ENCODE measurements at regions not wholly inside any gene's neighbourhood (a gene's known extent, or its start where the extent isn't known, plus 50 kb on each side); places are given as distances from the start of the nearest gene placed in this dataset.

DNA sequence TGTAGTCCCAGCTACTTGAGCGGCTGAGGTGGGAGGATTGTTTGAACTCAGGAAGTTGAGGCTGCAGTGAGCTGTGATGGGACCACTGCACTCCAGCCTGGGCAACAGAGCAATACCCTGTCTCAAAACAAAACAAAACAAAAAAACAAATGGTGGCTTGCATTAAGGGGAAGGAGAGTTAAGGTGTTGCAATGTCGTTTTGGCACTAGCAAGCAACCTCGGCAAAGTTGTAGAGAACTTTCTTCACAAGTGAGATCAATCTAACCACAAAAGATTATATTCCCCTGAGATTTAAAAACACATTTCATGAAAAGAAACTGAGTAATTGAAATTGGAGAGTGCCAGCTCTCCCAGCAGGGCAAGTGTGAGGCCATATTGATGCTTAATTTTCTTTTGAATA is 153.7 kb downstream of the KLF5 start:
- Histone ChIP-seq H3K4me1 (ENCODE audit: insufficient read depth, insufficient read length) (no peaks in the 10 kb centered on the region), H3K27me3 (ENCODE audit: insufficient read depth, insufficient read length) (no peaks in the 10 kb centered on the region), H3K9ac (ENCODE audit: insufficient read length, low read depth) (no peak overlapping the region), H3K9me3 (ENCODE audit: insufficient read depth, low read length) (no peaks in the 10 kb centered on the region), H3K36me3 (ENCODE audit: insufficient read depth, insufficient read length, low read length) (no peaks in the 10 kb centered on the region), H3K4me3 (ENCODE audit: insufficient read length, low read depth) (no peak overlapping the region)
- no peak for DNase-seq (ENCODE audit: low read depth, low spot score)
- no peak for TF ChIP-seq SUZ12 (IDR thresholded peaks at IDR 0.05; ENCODE audit: extremely low read depth, insufficient read depth, insufficient read length)
- no peak for TF ChIP-seq YY1 (IDR thresholded peaks at IDR 0.05; ENCODE audit: insufficient read depth, insufficient read length)
- TF ChIP-seq ZNF274 (IDR thresholded peaks at IDR 0.05; ENCODE audit: low read depth, low read length) = no peak

DNA sequence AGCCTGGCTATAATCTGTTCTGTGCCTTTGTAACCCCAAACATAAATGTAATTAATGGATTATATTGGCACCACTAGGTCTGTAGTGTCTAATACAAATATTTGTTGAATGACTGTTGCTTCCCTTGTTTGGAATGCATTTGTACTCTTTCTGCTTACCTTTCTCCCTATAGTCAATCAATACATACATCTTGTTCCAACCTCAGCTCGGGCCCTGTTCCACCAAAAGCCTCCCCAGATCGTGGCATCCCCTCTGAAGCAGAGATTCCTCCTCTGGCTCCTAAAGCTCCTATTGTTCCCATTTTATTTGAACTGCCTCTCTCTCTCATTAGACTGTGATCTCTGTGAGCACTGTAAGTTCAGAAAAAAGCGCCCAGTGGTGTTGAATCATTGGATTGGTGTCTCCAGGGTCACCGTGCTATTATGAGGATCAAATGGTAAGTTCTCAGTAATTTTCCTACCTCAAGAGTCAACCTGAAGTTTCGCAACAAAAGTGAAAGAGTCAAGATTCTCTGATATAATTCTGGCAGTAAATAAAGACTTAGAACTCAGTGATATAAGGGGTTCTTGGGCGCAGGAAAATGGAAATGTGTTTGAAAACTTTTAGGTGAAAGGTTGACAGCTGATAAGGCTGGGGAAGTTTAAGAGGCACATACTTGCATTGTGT is 151.5 kb downstream of the KLF5 start:
- Histone ChIP-seq H3K27me3 (ENCODE audit: insufficient read depth, insufficient read length) (no peaks in the 10 kb centered on the region), H3K9ac (ENCODE audit: insufficient read length, low read depth) (no peak overlapping the region), H3K36me3 (ENCODE audit: insufficient read depth, insufficient read length, low read length) (no peaks in the 10 kb centered on the region), H3K4me1 (ENCODE audit: insufficient read depth, insufficient read length) (no peaks in the 10 kb centered on the region), H3K9me3 (ENCODE audit: insufficient read depth, low read length) (no peaks in the 10 kb centered on the region), H3K4me3 (ENCODE audit: insufficient read length, low read depth) (no peak overlapping the region)
- no peak for DNase-seq (ENCODE audit: low read depth, low spot score)
- TF ChIP-seq YY1 (IDR thresholded peaks at IDR 0.05; ENCODE audit: insufficient read depth, insufficient read length) (no peak), SUZ12 (IDR thresholded peaks at IDR 0.05; ENCODE audit: extremely low read depth, insufficient read depth, insufficient read length) (no peak), ZNF274 (IDR thresholded peaks at IDR 0.05; ENCODE audit: low read depth, low read length) (no peak)

DNA sequence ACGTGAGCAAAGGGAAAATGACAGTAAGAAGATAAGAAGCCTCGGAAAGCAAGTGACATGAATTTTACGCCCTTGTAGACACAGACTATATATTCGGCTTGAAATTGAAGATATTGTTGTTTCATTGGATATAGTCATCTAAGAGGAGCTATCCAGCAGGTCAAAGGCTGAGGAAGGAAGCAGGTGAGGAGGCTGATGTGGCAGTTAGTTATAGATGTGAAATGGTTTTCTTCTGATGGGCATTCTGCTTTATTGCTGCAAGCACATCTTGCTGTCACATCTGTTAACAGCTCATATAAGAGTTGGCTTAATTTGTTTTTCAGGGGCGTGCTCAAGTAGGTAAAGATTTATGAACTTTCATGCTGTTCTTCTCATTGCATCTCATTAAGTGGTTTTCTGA is 146.1 kb downstream of the KLF5 start:
- no peak for DNase-seq (ENCODE audit: low read depth, low spot score)
- no peaks in the 10 kb centered on the region for H3K27me3 ChIP-seq (ENCODE audit: insufficient read depth, insufficient read length)
- no peaks in the 10 kb centered on the region for H3K4me1 ChIP-seq (ENCODE audit: insufficient read depth, insufficient read length)
- TF ChIP-seq YY1 (IDR thresholded peaks at IDR 0.05; ENCODE audit: insufficient read depth, insufficient read length) (no peak), SUZ12 (IDR thresholded peaks at IDR 0.05; ENCODE audit: extremely low read depth, insufficient read depth, insufficient read length) (no peak), ZNF274 (IDR thresholded peaks at IDR 0.05; ENCODE audit: low read depth, low read length) (no peak)
- H3K9ac ChIP-seq (ENCODE audit: insufficient read length, low read depth) = no peak overlapping the region
- no peak overlapping the region for H3K4me3 ChIP-seq (ENCODE audit: insufficient read length, low read depth)
- no peaks in the 10 kb centered on the region for H3K36me3 ChIP-seq (ENCODE audit: insufficient read depth, insufficient read length, low read length)
- H3K9me3 ChIP-seq (ENCODE audit: insufficient read depth, low read length) = no peaks in the 10 kb centered on the region

DNA sequence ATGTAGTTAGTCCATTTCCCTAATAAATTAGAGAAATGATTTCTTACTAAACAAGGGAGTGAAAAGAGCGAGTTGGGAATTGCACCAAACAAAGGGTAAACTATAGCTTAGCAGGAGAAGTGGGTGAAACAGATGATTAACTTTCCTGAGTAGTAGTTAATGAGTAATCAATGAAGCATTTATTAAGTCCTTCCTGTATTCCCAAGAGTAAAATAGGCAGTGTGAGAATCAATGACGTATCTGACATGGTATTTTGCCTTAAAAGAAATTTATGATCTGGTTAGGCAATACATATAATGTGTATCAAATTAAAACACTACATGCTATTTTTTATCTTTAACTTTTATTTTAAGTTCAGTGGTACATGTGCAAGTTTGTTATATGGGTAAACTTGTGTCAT is 142.8 kb downstream of the KLF5 start:
- Histone ChIP-seq H3K4me1 (ENCODE audit: insufficient read depth, insufficient read length) (no peaks in the 10 kb centered on the region), H3K4me3 (ENCODE audit: insufficient read length, low read depth) (no peak overlapping the region), H3K36me3 (ENCODE audit: insufficient read depth, insufficient read length, low read length) (no peaks in the 10 kb centered on the region), H3K9ac (ENCODE audit: insufficient read length, low read depth) (no peak overlapping the region), H3K27me3 (ENCODE audit: insufficient read depth, insufficient read length) (no peaks in the 10 kb centered on the region), H3K9me3 (ENCODE audit: insufficient read depth, low read length) (no peaks in the 10 kb centered on the region)
- DNase-seq (ENCODE audit: low read depth, low spot score) = no peak
- no peak for TF ChIP-seq SUZ12 (IDR thresholded peaks at IDR 0.05; ENCODE audit: extremely low read depth, insufficient read depth, insufficient read length)
- no peak for TF ChIP-seq ZNF274 (IDR thresholded peaks at IDR 0.05; ENCODE audit: low read depth, low read length)
- TF ChIP-seq YY1 (IDR thresholded peaks at IDR 0.05; ENCODE audit: insufficient read depth, insufficient read length) = no peak

DNA sequence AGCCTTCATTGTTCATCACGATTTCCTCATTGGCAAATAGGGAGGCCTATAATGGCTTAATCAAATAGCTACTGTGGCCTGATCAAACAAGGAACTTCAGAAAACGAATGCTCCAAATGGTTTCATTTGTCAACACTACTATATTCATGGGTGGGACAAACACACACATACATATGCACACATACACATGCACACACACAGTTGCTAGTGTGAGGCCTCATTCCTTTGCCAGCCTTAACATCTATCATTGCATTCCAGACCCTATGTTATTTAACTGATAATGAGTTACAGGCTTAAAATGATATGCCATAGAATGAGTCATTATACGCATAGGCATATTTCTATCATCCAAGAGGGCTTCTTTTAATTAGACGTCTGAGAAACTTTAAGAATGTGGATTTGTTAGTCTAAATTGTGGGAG is 140.2 kb downstream of the KLF5 start:
- H3K9me3 ChIP-seq (ENCODE audit: insufficient read depth, low read length) = no peaks in the 10 kb centered on the region
- DNase-seq (ENCODE audit: low read depth, low spot score) = no peak
- H3K4me1 ChIP-seq (ENCODE audit: insufficient read depth, insufficient read length) = no peaks in the 10 kb centered on the region
- no peaks in the 10 kb centered on the region for H3K36me3 ChIP-seq (ENCODE audit: insufficient read depth, insufficient read length, low read length)
- no peak overlapping the region for H3K9ac ChIP-seq (ENCODE audit: insufficient read length, low read depth)
- TF ChIP-seq YY1 (IDR thresholded peaks at IDR 0.05; ENCODE audit: insufficient read depth, insufficient read length) (no peak), SUZ12 (IDR thresholded peaks at IDR 0.05; ENCODE audit: extremely low read depth, insufficient read depth, insufficient read length) (no peak)
- no peaks in the 10 kb centered on the region for H3K27me3 ChIP-seq (ENCODE audit: insufficient read depth, insufficient read length)
- no peak overlapping the region for H3K4me3 ChIP-seq (ENCODE audit: insufficient read length, low read depth)

DNA sequence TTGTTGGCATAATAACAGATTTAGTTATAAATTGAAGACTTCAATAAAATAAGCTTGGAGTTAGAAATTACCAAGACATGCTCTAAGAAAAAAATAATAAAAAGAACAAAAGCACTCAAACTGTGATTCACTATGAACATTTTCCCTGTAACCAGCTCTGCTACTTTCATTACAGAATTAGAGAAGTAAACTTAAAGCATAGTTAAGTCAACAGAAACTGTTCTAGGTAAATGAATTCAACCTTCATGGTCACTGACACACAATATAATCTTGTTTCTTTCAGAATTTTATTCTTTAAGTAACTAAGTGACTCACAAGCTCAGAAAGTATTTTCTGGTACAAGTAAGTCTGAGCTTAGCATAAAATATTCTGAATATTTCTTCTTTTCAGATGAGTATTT is 136.3 kb downstream of the KLF5 start:
- TF ChIP-seq ZNF274 (IDR thresholded peaks at IDR 0.05; ENCODE audit: low read depth, low read length) = no peak
- TF ChIP-seq SUZ12 (IDR thresholded peaks at IDR 0.05; ENCODE audit: extremely low read depth, insufficient read depth, insufficient read length) = no peak
- no peak for TF ChIP-seq YY1 (IDR thresholded peaks at IDR 0.05; ENCODE audit: insufficient read depth, insufficient read length)
- H3K36me3 ChIP-seq (ENCODE audit: insufficient read depth, insufficient read length, low read length) = no peaks in the 10 kb centered on the region
- no peak overlapping the region for H3K4me3 ChIP-seq (ENCODE audit: insufficient read length, low read depth)
- no peak for DNase-seq (ENCODE audit: low read depth, low spot score)
- H3K9ac ChIP-seq (ENCODE audit: insufficient read length, low read depth) = no peak overlapping the region
- H3K9me3 ChIP-seq (ENCODE audit: insufficient read depth, low read length) = no peaks in the 10 kb centered on the region
- no peaks in the 10 kb centered on the region for H3K4me1 ChIP-seq (ENCODE audit: insufficient read depth, insufficient read length)
- no peaks in the 10 kb centered on the region for H3K27me3 ChIP-seq (ENCODE audit: insufficient read depth, insufficient read length)

DNA sequence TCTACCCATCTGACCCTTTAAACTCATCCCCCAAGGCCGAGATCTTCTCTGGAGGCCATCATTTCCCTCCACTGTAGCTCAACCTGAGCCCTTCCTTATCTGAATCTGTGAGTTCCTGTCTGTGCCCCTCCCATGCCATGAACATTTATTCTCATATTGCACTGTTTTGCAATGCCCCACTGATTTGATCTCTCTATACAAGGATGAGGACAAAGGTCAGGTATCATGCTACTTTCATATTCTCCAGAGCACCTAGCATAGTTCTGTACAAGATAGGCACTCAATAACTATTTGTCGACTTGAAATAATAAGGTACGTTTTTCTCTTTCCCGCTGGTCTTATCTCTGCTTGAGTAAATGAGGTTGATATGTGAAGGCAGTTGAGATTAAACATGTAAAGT is 135.5 kb downstream of the KLF5 start:
- no peaks in the 10 kb centered on the region for H3K9me3 ChIP-seq (ENCODE audit: insufficient read depth, low read length)
- no peak for DNase-seq (ENCODE audit: low read depth, low spot score)
- no peaks in the 10 kb centered on the region for H3K4me1 ChIP-seq (ENCODE audit: insufficient read depth, insufficient read length)
- TF ChIP-seq ZNF274 (IDR thresholded peaks at IDR 0.05; ENCODE audit: low read depth, low read length) (no peak), SUZ12 (IDR thresholded peaks at IDR 0.05; ENCODE audit: extremely low read depth, insufficient read depth, insufficient read length) (no peak), YY1 (IDR thresholded peaks at IDR 0.05; ENCODE audit: insufficient read depth, insufficient read length) (no peak)
- H3K9ac ChIP-seq (ENCODE audit: insufficient read length, low read depth) = no peak overlapping the region
- H3K27me3 ChIP-seq (ENCODE audit: insufficient read depth, insufficient read length) = no peaks in the 10 kb centered on the region
- H3K4me3 ChIP-seq (ENCODE audit: insufficient read length, low read depth) = no peak overlapping the region
- H3K36me3 ChIP-seq (ENCODE audit: insufficient read depth, insufficient read length, low read length) = no peaks in the 10 kb centered on the region
